ENCODE measurements at regions not wholly inside any gene's neighbourhood (a gene's known extent, or its start where the extent isn't known, plus 50 kb on each side); places are given as distances from the start of the nearest gene placed in this dataset.

GRCh38 chr1:201672685-201673084 lies 133.8 kb downstream of the NAV1 start:
- no peak for TF ChIP-seq CTCF (IDR thresholded peaks at IDR 0.05; ENCODE audit: insufficient read depth, low read length, poor library complexity, severe bottlenecking)
- DNase-seq (ENCODE audit: extremely low read depth, insufficient read length): no peak
- no peaks in the 10 kb centered on the region for H3K36me3 ChIP-seq (ENCODE audit: control insufficient read depth, insufficient read depth, low read length)
- H3K27me3 ChIP-seq (replicated peaks; ENCODE audit: control insufficient read depth, insufficient read depth, low read length): no peaks in the 10 kb centered on the region; the same call in none of the 2 replicates
- H3K4me3 ChIP-seq (replicated peaks; ENCODE audit: low read depth, low read length): no peak overlapping the region

- Histone ChIP-seq H3K27me3 (replicated peaks; ENCODE audit: control insufficient read depth, insufficient read depth, low read length) (no peaks in the 10 kb centered on the region; the same call in none of the 2 replicates), H3K4me3 (replicated peaks; ENCODE audit: low read depth, low read length) (no peak overlapping the region), H3K36me3 (ENCODE audit: control insufficient read depth, insufficient read depth, low read length) (no peaks in the 10 kb centered on the region)
- TF ChIP-seq CTCF (IDR thresholded peaks at IDR 0.05; ENCODE audit: insufficient read depth, low read length, poor library complexity, severe bottlenecking): no peak
- DNase-seq (ENCODE audit: extremely low read depth, insufficient read length): no peak
These were observed 134.2 kb downstream of the NAV1 start for GRCh38 chr1:201673093-201673492.

GRCh38 chr1:201673915-201674314 lies 135.0 kb downstream of the NAV1 start:
- TF ChIP-seq CTCF (IDR thresholded peaks at IDR 0.05; ENCODE audit: insufficient read depth, low read length, poor library complexity, severe bottlenecking): no peak
- no peak for DNase-seq (ENCODE audit: extremely low read depth, insufficient read length)
- H3K36me3 ChIP-seq (ENCODE audit: control insufficient read depth, insufficient read depth, low read length): no peaks in the 10 kb centered on the region

GRCh38 chr1:201675143-201675542 lies 136.2 kb downstream of the NAV1 start:
- no peak for DNase-seq (ENCODE audit: extremely low read depth, insufficient read length)
- Histone ChIP-seq H3K4me3 (replicated peaks; ENCODE audit: low read depth, low read length) (no peak overlapping the region), H3K36me3 (ENCODE audit: control insufficient read depth, insufficient read depth, low read length) (no peaks in the 10 kb centered on the region), H3K27me3 (replicated peaks; ENCODE audit: control insufficient read depth, insufficient read depth, low read length) (peaks cover 1% of the 10 kb centered on the region)
- no peak for TF ChIP-seq CTCF (IDR thresholded peaks at IDR 0.05; ENCODE audit: insufficient read depth, low read length, poor library complexity, severe bottlenecking)

More at GRCh38 chr1:201673915-201674314, 135.0 kb downstream of the NAV1 start:
- peaks cover 1% of the 10 kb centered on the region for H3K27me3 ChIP-seq (replicated peaks; ENCODE audit: control insufficient read depth, insufficient read depth, low read length)
- no peak overlapping the region for H3K4me3 ChIP-seq (replicated peaks; ENCODE audit: low read depth, low read length)

GRCh38 chr1:201676197-201676596 lies 137.3 kb downstream of the NAV1 start:
- no peak overlapping the region for H3K4me3 ChIP-seq (replicated peaks; ENCODE audit: low read depth, low read length)
- TF ChIP-seq CTCF (IDR thresholded peaks at IDR 0.05; ENCODE audit: insufficient read depth, low read length, poor library complexity, severe bottlenecking): no peak
- DNase-seq (ENCODE audit: extremely low read depth, insufficient read length): no peak
- no peaks in the 10 kb centered on the region for H3K36me3 ChIP-seq (ENCODE audit: control insufficient read depth, insufficient read depth, low read length)
- H3K27me3 ChIP-seq (replicated peaks; ENCODE audit: control insufficient read depth, insufficient read depth, low read length): peaks cover 1% of the 10 kb centered on the region

- Histone ChIP-seq H3K4me3 (replicated peaks; ENCODE audit: low read depth, low read length) (no peak overlapping the region), H3K36me3 (ENCODE audit: control insufficient read depth, insufficient read depth, low read length) (no peaks in the 10 kb centered on the region), H3K27me3 (replicated peaks; ENCODE audit: control insufficient read depth, insufficient read depth, low read length) (peaks cover 1% of the 10 kb centered on the region)
- DNase-seq (ENCODE audit: extremely low read depth, insufficient read length): no peak
- no peak for TF ChIP-seq CTCF (IDR thresholded peaks at IDR 0.05; ENCODE audit: insufficient read depth, low read length, poor library complexity, severe bottlenecking)
These were observed 137.7 kb downstream of the NAV1 start for GRCh38 chr1:201676641-201677040.

Data from GM06990 (cell line).